ENCODE measurements at regions not wholly inside any gene's neighbourhood (a gene's known extent, or its start where the extent isn't known, plus 50 kb on each side); places are given as distances from the start of the nearest gene placed in this dataset.

- TF ChIP-seq CTCF (IDR thresholded peaks at IDR 0.05) (no peak), ZFX (IDR thresholded peaks at IDR 0.05; ENCODE audit: borderline replicate concordance) (no peak)
These were observed 780.9 kb downstream of the RPS29 start for GRCh38 chr14:48805315-48805714.

All from 22Rv1 (cell line).